Stimulated activated CD4-positive, alpha-beta T cell treated with anti-CD3 and anti-CD28 coated beads, Interleukin-15, amount 100 ng/mL, for 48 hours (primary cell): ENCODE measurements at regions not wholly inside any gene's neighbourhood (a gene's known extent, or its start where the extent isn't known, plus 50 kb on each side); places are given as distances from the start of the nearest gene placed in this dataset.
"Not testable (repeated sequence)": the region's sequence is repeated elsewhere in the genome, so short reads cannot be mapped to it uniquely, and the experiment has no call there.

Source experiments
- DNase-seq, 2 donors: peaks; one replicate each; pipeline ENCODE4 v3.0.0-alpha.2; 2020; ENCODE audit warnings: low read depth in 2 of 2

GRCh38 chr3:176632925-176633324 lies 564.4 kb downstream of the TBL1XR1 start:
- no peak for DNase-seq

DNA sequence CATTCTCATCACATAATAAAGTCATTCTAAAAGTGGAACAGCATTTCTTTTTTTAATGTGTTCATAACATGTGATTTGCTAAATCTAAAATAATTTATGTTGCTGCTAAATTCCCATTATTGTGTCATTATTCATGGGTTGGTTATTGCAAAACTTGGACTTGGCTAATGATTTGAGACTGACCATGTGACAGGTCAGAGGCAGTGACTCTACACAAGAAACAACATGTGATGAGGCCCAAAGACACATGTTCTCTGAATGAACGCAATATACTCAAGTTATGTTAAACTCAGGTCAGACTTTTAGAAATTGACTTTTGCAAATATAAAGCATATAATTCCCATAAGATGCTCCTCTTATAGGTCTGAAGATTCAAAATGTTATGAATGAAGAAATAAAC lies 566.1 kb downstream of the TBL1XR1 start:
- DNase-seq = no peak

- no peak for DNase-seq
Measured at GRCh38 chr3:176628101-176628639, 569.1 kb downstream of the TBL1XR1 start.

- DNase-seq = no peak
Measured at GRCh38 chr3:176623468-176624150, 573.7 kb downstream of the TBL1XR1 start.

- no peak for DNase-seq
Measured at GRCh38 chr3:176619833-176620232, 577.4 kb downstream of the TBL1XR1 start.

GRCh38 chr3:176615826-176616225 lies 581.5 kb downstream of the TBL1XR1 start:
- DNase-seq = no peak

- DNase-seq = no peak
Measured at GRCh38 chr3:176611703-176612102, 585.6 kb downstream of the TBL1XR1 start.

DNA sequence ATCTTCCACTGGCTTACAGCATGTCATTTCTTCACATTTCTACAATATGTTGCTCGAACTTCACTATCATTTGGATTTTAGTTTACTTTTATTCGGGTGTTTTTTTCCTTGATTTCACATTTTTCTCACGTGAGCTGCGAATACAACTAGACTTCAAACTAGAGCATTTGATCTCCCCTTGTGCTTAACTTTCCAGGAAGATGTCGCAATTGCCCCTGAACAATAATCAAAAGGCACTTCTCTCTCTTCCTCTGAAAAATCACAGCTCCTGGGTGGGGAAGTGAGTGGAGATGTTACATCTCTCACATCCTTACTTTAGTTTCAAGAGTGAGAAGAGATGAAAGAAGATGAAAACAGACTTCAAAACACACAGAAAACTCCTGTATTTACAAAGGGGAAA lies 587.9 kb downstream of the TBL1XR1 start:
- no peak for DNase-seq

DNA sequence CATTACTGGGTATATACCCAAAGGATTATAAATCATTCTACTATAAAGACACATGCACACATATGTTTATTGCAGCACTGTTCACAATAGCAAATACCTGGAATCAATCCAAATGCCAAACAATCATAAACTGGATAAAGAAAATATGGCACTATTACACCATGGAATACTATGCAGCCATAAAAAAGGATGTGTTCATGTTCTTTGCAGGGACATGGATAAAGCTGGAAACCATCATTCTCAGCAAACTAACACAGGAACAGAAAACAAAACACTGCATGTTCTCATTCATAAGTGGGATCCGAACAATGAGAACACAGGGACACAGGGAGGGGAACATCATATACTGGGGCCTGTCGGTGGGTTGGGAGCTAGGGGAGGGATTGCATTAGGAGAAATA lies 591.7 kb downstream of the TBL1XR1 start:
- DNase-seq = not testable (repeated sequence)

DNA sequence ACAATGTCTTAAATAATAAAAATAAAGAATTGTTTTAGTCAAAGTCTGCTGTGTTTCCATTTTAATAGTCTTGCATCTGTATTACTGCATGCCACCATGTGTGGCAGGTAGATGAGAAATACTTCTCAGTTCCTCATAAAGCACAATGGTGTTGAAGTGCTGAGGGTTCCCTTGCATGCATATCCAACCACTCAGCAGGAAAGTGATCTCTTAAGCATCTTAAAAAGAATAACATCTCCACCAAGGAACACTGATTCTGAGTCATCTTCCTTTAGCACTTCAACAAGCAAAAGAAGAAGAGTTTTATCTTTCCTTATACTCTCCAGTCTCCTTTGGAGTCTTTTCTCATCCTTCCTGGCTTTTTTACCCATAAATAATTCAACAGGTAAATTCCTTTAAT lies 602.0 kb downstream of the TBL1XR1 start:
- no peak for DNase-seq

DNA sequence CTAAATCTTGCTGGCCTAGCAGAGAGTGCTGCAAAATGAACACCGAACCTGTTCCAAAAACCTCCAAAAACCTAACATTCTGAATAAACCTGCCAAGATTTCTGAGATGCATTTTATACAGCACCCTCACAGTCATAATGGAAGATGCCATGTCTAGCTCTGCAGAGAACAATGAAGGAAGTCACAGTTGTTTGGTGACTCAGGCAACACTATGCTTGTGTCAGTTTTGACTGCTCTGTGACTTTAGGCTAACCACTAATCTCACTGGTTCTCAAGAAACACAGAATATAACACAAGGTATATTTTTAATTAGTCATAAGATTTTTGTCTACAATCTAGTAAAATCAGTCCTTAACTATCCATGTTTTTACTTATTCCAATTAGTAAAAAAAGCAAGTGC lies 606.6 kb downstream of the TBL1XR1 start:
- no peak for DNase-seq

DNA sequence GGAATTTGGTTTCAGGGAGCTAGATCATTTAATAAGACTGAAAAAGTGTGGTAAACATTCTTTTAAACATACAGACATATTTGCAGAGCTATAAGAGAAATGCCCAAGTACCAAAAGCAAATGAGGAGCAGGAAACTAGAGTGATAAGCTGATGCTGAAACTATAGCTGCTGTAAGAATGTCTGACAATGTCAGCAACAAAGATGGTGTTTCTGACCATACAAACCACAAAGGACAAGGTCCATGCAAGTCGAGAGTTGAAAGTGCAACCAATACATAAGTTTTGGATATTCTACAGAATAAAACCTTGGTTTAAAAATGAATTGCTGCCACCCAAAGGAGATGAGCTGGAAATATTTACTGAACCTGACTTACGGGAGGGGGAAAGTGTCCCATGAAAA lies 610.2 kb downstream of the TBL1XR1 start:
- no peak for DNase-seq

DNA sequence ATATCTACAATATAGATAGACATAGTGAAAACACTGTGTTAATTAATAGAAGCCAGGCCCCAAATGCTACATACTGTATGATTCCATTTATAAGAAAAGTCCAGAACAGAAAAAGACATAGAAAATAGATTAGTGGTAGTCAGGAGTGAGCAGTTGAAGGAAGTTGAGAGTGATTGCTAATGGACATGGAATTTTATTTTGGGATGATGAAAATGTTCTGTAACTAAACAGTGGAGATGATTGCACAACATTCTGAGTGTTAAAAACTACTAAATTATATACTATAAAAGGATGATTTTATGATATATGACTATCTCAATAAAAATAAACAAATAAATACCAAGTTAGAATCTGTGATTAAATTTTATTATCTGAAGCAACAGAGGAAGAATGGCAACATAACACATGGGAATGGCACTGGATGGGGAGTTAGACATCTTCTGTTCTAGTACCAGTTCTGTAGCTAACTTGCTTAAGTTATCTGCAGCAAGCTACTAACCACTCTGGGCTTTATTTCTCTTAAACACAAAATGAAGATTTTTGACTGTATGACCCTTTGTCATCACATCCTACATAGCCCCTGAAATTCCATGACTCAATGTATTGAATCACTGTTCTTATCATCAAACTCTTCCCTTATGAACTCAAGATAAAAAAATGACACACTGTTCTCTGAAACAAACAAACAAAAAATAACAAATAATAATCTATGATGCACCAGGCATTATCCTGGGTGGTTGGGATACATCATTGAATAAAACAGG lies 612.7 kb downstream of the TBL1XR1 start:
- no peak for DNase-seq

- DNase-seq = no peak
Measured at GRCh38 chr3:176583956-176584355, 613.3 kb downstream of the TBL1XR1 start.

GRCh38 chr3:176581589-176581988 lies 615.7 kb downstream of the TBL1XR1 start:
- no peak for DNase-seq

DNA sequence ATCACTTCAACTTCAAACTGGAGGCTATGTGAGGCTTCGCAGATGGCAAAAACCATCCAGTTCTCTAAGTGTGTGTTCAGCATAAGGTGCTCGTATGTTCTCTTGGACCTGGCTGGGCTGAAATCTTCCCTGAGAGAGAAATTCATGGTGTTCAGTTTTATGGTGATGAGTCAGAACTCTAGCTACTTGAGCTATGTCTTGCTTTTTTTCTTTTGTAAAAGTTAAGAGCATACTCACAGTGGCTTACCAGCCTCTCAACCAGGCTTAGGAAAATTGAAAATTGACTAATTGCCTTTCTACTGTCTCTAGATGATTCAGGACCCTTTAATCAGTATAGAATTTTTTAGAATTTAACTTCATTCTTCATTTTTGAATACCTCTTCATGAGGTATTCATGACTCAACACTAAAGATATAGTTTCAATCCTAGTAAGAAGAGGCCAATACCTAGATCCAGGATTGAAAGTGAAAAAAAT lies 617.5 kb downstream of the TBL1XR1 start:
- DNase-seq = no peak

DNA sequence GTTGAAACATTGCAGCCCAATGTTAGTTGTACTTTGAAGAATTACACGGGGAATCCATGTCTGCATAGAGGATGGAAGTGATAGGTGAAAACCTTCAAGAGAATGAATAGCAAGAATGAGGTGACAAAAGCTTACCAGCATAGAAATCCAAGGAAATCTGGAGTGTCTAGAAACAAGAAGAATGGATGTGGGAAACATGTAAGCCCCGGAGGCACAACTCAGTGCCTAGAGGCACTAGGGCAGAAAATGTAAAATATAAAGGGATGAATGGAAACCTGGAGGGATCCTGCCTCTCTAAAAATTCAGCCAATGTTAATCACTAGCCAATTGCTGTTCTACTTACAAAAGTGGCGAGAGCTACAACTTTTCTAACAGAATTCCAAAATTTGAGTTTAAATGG lies 619.0 kb downstream of the TBL1XR1 start:
- no peak for DNase-seq

DNA sequence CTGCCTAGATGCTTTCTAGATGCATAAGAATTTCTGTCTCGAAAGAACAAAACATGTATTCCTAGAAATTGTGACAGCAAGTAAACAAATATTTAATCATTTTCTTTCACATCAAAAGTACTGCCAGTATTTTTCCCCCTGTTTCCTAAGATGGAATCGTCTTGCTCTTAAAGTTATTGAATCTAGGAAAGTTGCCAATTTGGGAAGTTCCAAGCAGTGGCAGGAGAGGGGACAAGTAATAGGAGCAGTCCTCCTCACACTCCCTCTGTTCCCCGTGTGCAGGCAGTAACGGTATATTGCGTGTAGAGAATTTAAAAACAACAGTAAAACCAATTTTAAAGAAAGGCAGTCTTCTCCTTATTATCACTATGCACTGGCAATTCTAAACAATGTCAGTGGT lies 619.8 kb downstream of the TBL1XR1 start:
- DNase-seq = no peak

- DNase-seq = no peak
Measured at GRCh38 chr3:176574786-176575185, 622.5 kb downstream of the TBL1XR1 start.

DNA sequence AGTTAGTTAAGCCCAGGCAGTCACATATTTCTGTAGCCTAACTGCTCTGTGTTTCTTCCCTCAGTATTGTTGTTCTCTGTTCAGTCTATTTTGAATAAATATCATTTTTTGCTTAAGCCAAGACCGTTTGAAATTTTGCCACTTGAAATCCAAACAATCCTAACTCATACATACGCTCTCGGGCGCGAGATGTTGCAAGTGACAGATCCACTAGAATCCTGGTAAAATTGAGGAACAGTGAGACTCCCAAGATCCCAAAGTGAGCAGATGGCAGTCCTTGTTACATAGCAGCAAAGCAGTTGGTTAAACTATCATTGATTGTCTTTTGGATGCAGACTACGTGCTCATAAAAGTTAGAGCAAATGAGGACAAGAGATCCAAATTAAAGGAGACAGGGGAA lies 625.4 kb downstream of the TBL1XR1 start:
- no peak for DNase-seq

DNA sequence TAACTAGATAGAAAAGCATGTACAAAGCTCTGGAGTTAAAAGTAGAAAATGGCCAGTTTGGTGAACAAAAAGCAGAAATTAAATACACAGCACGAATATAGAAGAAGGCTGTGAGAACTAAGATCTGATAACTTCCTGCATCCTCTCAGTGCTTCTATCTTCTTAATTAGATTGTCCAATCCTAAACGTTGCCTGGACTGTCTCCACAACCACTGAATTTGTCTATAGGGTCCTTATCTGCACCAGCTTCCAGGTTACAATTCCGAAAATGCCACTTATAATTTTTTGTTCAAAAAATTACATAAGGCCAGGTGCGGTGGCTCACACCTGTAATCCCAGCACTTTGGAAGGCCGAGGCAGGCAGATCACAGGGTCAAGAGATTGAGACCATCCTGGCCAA lies 626.3 kb downstream of the TBL1XR1 start:
- no peak for DNase-seq

- no peak for DNase-seq
Measured at GRCh38 chr3:176568189-176568588, 629.1 kb downstream of the TBL1XR1 start.

DNA sequence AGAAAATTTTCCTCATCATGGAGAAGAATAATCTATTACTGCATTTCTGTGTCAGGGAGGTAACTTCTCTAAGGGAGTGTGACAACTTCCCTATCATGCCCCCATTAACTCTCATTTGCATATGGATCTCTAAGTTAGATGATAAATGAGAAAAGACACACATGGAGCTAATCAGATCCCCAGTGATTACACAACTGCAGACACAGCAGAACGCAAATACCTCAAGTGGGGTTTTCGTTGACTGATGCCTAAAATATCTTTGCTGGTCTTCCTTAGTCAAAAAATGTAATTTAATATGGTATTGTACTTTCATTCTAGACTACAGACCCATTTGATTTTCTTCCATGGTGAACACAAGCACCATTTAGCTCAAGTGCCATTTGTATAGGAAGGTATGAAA lies 630.5 kb downstream of the TBL1XR1 start:
- DNase-seq = no peak
